ENCODE measurements at regions not wholly inside any gene's neighbourhood (a gene's known extent, or its start where the extent isn't known, plus 50 kb on each side); places are given as distances from the start of the nearest gene placed in this dataset.

- no peak for FAIRE-seq
- TF ChIP-seq, protein P1, sequence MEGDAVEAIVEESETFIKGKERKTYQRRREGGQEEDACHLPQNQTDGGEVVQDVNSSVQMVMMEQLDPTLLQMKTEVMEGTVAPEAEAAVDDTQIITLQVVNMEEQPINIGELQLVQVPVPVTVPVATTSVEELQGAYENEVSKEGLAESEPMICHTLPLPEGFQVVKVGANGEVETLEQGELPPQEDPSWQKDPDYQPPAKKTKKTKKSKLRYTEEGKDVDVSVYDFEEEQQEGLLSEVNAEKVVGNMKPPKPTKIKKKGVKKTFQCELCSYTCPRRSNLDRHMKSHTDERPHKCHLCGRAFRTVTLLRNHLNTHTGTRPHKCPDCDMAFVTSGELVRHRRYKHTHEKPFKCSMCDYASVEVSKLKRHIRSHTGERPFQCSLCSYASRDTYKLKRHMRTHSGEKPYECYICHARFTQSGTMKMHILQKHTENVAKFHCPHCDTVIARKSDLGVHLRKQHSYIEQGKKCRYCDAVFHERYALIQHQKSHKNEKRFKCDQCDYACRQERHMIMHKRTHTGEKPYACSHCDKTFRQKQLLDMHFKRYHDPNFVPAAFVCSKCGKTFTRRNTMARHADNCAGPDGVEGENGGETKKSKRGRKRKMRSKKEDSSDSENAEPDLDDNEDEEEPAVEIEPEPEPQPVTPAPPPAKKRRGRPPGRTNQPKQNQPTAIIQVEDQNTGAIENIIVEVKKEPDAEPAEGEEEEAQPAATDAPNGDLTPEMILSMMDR (optimal IDR thresholded peaks at IDR 0.05 in 1 of 3, IDR thresholded peaks at IDR 0.05 in 1 of 3, conservative IDR thresholded peaks at IDR 0.05 in 1 of 3; ENCODE audit: extremely low read depth in 1 of 3, insufficient read depth in 2 of 3, low read length in 3 of 3), result no peak
- TF ChIP-seq EZH2 (IDR thresholded peaks at IDR 0.05; ENCODE audit: low read length), result no peak
- Histone ChIP-seq H3K27me3 (ENCODE audit: control insufficient read depth, extremely low read depth, insufficient read depth, low read length) (no peaks in the 10 kb centered on the region), H2AFZ (ENCODE audit: control insufficient read depth, low read length) (no peak overlapping the region), H3K4me3 (ENCODE audit: control insufficient read depth in 2 of 3, extremely low read depth in 1 of 3, insufficient read depth in 2 of 3, low read depth in 1 of 3, low read length in 3 of 3) (no peak overlapping the region), H3K36me3 (ENCODE audit: control insufficient read depth in 2 of 2, extremely low read depth in 1 of 2, insufficient read depth in 2 of 2, low read length in 2 of 2) (no peaks in the 10 kb centered on the region), H3K79me2 (ENCODE audit: control insufficient read depth, insufficient read depth, low read length) (no peaks in the 10 kb centered on the region), H3K27ac (ENCODE audit: control insufficient read depth, insufficient read depth, low read length) (no peak overlapping the region), H3K9ac (ENCODE audit: control insufficient read depth, extremely low read depth, insufficient read depth, low read length) (no peak overlapping the region), H3K9me1 (ENCODE audit: control insufficient read depth, extremely low read depth, insufficient read depth, low read length) (no peaks in the 10 kb centered on the region), H3K9me3 (ENCODE audit: control insufficient read depth, low read depth, low read length) (peaks cover 3% of the 10 kb centered on the region), H3K4me1 (ENCODE audit: control insufficient read depth, extremely low read depth, insufficient read depth, low read length) (no peaks in the 10 kb centered on the region), H4K20me1 (ENCODE audit: control insufficient read depth, extremely low read depth, insufficient read depth, low read length) (no peaks in the 10 kb centered on the region), H3K4me2 (ENCODE audit: control insufficient read depth, extremely low read depth, insufficient read depth, low read depth, low read length) (no peak overlapping the region)
- no peak for DNase-seq (ENCODE audit: low read depth, low spot score)
- dilution Hi-C loops (cut with MboI; ENCODE audit: extremely low pct_ligation_motif_present, low sequenced_read_pairs), result no loop called here
Measured at GRCh38 chr18:78711971-78712370, 267.6 kb upstream of the SALL3 start.

DNA sequence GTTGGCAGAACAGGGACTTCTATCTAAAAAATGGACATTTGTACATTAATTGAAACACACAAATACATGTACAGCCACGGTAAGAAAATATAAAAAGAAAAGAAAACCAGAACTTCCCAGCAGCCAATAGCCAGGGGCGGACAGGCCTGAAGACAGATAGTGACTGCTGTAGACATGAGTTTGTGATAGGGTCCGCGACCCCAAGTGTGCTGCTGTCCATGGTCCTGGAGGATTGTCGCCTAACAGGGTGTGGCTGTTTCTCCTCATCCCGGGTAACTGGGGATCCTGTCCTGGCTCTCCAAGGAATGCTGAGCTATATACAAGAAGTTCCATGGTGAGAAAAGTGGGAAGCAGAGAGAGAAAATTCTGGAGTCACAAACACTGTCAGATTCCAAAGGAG is 266.5 kb upstream of the SALL3 start:
- Histone ChIP-seq H3K9me3 (ENCODE audit: control insufficient read depth, low read depth, low read length) (peaks cover 8% of the 10 kb centered on the region), H3K27ac (ENCODE audit: control insufficient read depth, insufficient read depth, low read length) (no peak overlapping the region), H2AFZ (ENCODE audit: control insufficient read depth, low read length) (no peak overlapping the region), H3K27me3 (ENCODE audit: control insufficient read depth, extremely low read depth, insufficient read depth, low read length) (no peaks in the 10 kb centered on the region), H4K20me1 (ENCODE audit: control insufficient read depth, extremely low read depth, insufficient read depth, low read length) (no peaks in the 10 kb centered on the region), H3K79me2 (ENCODE audit: control insufficient read depth, insufficient read depth, low read length) (no peaks in the 10 kb centered on the region), H3K36me3 (ENCODE audit: control insufficient read depth in 2 of 2, extremely low read depth in 1 of 2, insufficient read depth in 2 of 2, low read length in 2 of 2) (no peaks in the 10 kb centered on the region), H3K4me2 (ENCODE audit: control insufficient read depth, extremely low read depth, insufficient read depth, low read depth, low read length) (no peak overlapping the region), H3K9ac (ENCODE audit: control insufficient read depth, extremely low read depth, insufficient read depth, low read length) (no peak overlapping the region), H3K4me3 (ENCODE audit: control insufficient read depth in 2 of 3, extremely low read depth in 1 of 3, insufficient read depth in 2 of 3, low read depth in 1 of 3, low read length in 3 of 3) (no peak overlapping the region), H3K9me1 (ENCODE audit: control insufficient read depth, extremely low read depth, insufficient read depth, low read length) (no peaks in the 10 kb centered on the region), H3K4me1 (ENCODE audit: control insufficient read depth, extremely low read depth, insufficient read depth, low read length) (no peaks in the 10 kb centered on the region)
- DNase-seq (ENCODE audit: low read depth, low spot score) (no peak), FAIRE-seq (no peak)
- dilution Hi-C loops (cut with MboI; ENCODE audit: extremely low pct_ligation_motif_present, low sequenced_read_pairs), result no loop called here
- TF ChIP-seq EZH2 (IDR thresholded peaks at IDR 0.05; ENCODE audit: low read length), result no peak
- TF ChIP-seq, protein P1 (optimal IDR thresholded peaks at IDR 0.05 in 1 of 3, IDR thresholded peaks at IDR 0.05 in 1 of 3, conservative IDR thresholded peaks at IDR 0.05 in 1 of 3; ENCODE audit: extremely low read depth in 1 of 3, insufficient read depth in 2 of 3, low read length in 3 of 3), result no peak

Data from keratinocyte (primary cell).